GM12878 (cell line): ENCODE measurements at regions not wholly inside any gene's neighbourhood (a gene's known extent, or its start where the extent isn't known, plus 50 kb on each side); places are given as distances from the start of the nearest gene placed in this dataset.

Experiments used
- ATAC-seq: fragments of 200-7000 bp; cut with Tn5 transposase; 3 replicates; pipeline ENCODE4 v1.9.1; 2020; ENCODE audit warnings: mild to moderate bottlenecking, moderate library complexity
- BruUV-seq: library from RNA; stranded (reverse); fragments of 400-500 nt; replicated peaks from 2 replicates; lab custom pipeline; 2021; lab: Mats Ljungman, UMichigan
- CTCF ChIA-PET: fragments of 300-600 bp; sonication (Branson Sonifier 250); formaldehyde crosslinking; extraction: SDS; loops from one replicate; lab custom pipeline; 2021; ENCODE audit warnings: inconsistent platforms; lab: Yijun Ruan, JAX
- POLR2A ChIA-PET: fragments of 350-600 bp; formaldehyde crosslinking; extraction: SDS; loops from one replicate; lab custom pipeline; 2021; ENCODE audit warnings: inconsistent platforms; lab: Charles Lee
- RAD21 ChIA-PET: fragments of 300-600 bp; sonication (Branson Sonifier 250); formaldehyde crosslinking; loops from one replicate; lab custom pipeline; 2023; ENCODE audit warnings: antibody characterized with exemption; ENCODE audit not compliant: unreplicated experiment; lab: Charles Lee
- SMC1A ChIA-PET: fragments of 300-600 bp; sonication (Branson Sonifier 250); formaldehyde crosslinking; loops from one replicate; lab custom pipeline; 2023; ENCODE audit not compliant: unreplicated experiment, uncharacterized antibody; lab: Charles Lee
- DNase-seq: peaks from one replicate; pipeline ENCODE4 v3.0.0-alpha.2; 2011; ENCODE audit warnings: low read depth, low spot score
- FAIRE-seq: peaks from 3 replicates; lab custom pipeline; 2011; peaks lifted over from hg19 to GRCh38; lab: Jason Lieb, UNC
- H2AFZ ChIP-seq: 2 replicates; pipeline ENCODE4 v1.6.0; 2011; ENCODE audit warnings: low read depth, low read length, control low read depth; ENCODE audit not compliant: control insufficient read depth
- H3K27ac ChIP-seq: 2 replicates; pipeline ENCODE4 v1.5.1; 2011; ENCODE audit warnings: control low read depth; ENCODE audit not compliant: control insufficient read depth, insufficient read depth
- H3K27me3 ChIP-seq, 2 experiments: replicated peaks in 1 of 2; 2 replicates each; pipeline versions ENCODE4 v1.6.0 to v1.6.1; 2011; ENCODE audit warnings: low read length in 1 of 2; ENCODE audit not compliant: control insufficient read depth in 2 of 2, insufficient read depth in 2 of 2
- H3K36me3 ChIP-seq, 2 experiments: 2 replicates each; pipeline ENCODE4 v1.5.1; 2011; ENCODE audit warnings: low read length in 1 of 2; ENCODE audit not compliant: control insufficient read depth in 2 of 2, insufficient read depth in 2 of 2
- H3K4me1 ChIP-seq: 2 replicates; pipeline ENCODE4 v1.6.1; 2011; ENCODE audit warnings: mild to moderate bottlenecking, low read length, moderate library complexity, mixed read lengths; ENCODE audit not compliant: control insufficient read depth, insufficient read depth
- H3K4me2 ChIP-seq: 2 replicates; pipeline ENCODE4 v1.6.0; 2011; ENCODE audit warnings: control low read depth; ENCODE audit not compliant: control insufficient read depth, insufficient read depth
- H3K4me3 ChIP-seq: fragments of 200-600 bp; sonication (generic); 2 replicates; pipeline ENCODE4 v1.5.1; 2016
- H3K79me2 ChIP-seq: 2 replicates; pipeline ENCODE4 v1.6.0; 2011; ENCODE audit warnings: low read length; ENCODE audit not compliant: control insufficient read depth, insufficient read depth
- H3K9ac ChIP-seq: 2 replicates; pipeline ENCODE4 v1.8.0; 2011; ENCODE audit warnings: low read length, control low read depth, mixed read lengths; ENCODE audit not compliant: control insufficient read depth, insufficient read depth
- H3K9me3 ChIP-seq: replicated peaks from 3 replicates; pipeline ENCODE4 v1.5.1; 2011; ENCODE audit warnings: mild to moderate bottlenecking, low read length; ENCODE audit not compliant: control insufficient read depth, insufficient read depth
- H4K20me1 ChIP-seq: 2 replicates; pipeline ENCODE4 v1.6.0; 2011; ENCODE audit not compliant: control insufficient read depth, insufficient read depth
- CBX3 ChIP-seq: fragments of 200-600 bp; sonication (generic); IDR thresholded peaks from 2 replicates; pipeline ENCODE4 v1.6.1; 2016; ENCODE audit warnings: low read depth, borderline replicate concordance
- CREM ChIP-seq: IDR thresholded peaks from 2 replicates; pipeline ENCODE4 v1.6.1; 2014; ENCODE audit warnings: antibody characterized with exemption, low read depth
- GATAD2B ChIP-seq: fragments of 450-650 bp; conservative IDR thresholded peaks from 2 replicates; pipeline ENCODE4 v1.6.1; 2017; ENCODE audit warnings: low read depth, mild to moderate bottlenecking, moderate library complexity
- RAD21 ChIP-seq: IDR thresholded peaks from 2 replicates; pipeline ENCODE4 v1.6.1; 2011; ENCODE audit warnings: mild to moderate bottlenecking, low read depth, low read length, moderate library complexity; ENCODE audit not compliant: insufficient read depth
- SMC3 ChIP-seq: IDR thresholded peaks from 2 replicates; pipeline ENCODE4 v1.6.1; 2011; ENCODE audit warnings: low read length, improper control_type of control experiment, borderline replicate concordance
- ZNF217 ChIP-seq: fragments of 450-650 bp; IDR thresholded peaks from 2 replicates; pipeline ENCODE4 v1.6.1; 2017; ENCODE audit warnings: antibody characterized with exemption, mild to moderate bottlenecking
- WGBS: methylation state at CpG from one replicate; pipeline ENCODE4 v1.1.6; 2016; ENCODE audit warnings: low lambda C conversion rate; ENCODE audit not compliant: insufficient replicate concordance, insufficient coverage; ENCODE audit errors: missing lambda C conversion rate; 5-methylcytosine and 5-hydroxymethylcytosine counted together
- in situ Hi-C: fragments of 300-500 bp; cut with MboI; formaldehyde crosslinking; loops from 9 replicates; pipeline ENCODE4 v1.14.3; 2018; ENCODE audit warnings: mixed read lengths
- intact Hi-C: fragments of 100-400 bp; cut with micrococcal nuclease; formaldehyde crosslinking; loops from one replicate; pipeline ENCODE4 v1.14.2; 2022; ENCODE audit not compliant: unreplicated experiment
- TF ChIP-seq, protein P1 (sequence below): fragments of 450-650 bp; IDR thresholded peaks from 2 replicates; pipeline ENCODE4 v1.6.1; 2017; ENCODE audit warnings: mild to moderate bottlenecking, moderate library complexity

DNA sequence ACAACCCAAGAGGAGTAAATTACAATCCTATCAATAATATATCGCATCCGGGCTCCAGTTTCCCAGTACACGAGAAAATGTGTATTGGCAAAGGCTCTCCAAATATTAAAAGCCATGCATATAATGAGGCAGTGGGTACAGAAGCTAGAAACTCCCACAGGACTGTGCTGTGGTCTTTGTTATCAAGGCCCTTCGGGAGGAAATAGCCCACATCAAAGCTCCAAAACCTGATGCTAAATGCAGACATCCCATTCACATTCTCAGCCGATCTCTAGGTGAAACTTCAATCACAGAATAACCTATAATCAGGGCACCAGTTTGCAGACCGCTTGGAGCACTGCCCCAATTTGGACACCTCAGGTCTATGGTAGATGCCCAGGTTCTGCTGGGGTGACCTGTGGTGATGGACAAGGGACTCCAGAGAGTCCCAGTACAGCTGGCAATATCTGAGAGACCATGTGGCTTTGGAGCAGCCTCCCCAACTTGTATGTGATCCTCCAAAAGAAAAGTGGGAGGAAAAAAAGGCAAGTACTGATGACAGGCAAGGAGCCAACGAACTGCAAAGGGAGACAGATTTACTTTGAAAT is 148.8 kb upstream of the CAMK1G start:
- no peak overlapping the region for H3K9ac ChIP-seq
- H3K4me3 ChIP-seq, result no peak overlapping the region
- 2% methylated on average over 7 of the region's 7 CpGs for WGBS
- FAIRE-seq, result no peak
- no peaks in the 10 kb centered on the region for H3K79me2 ChIP-seq
- RAD21 ChIA-PET, result interaction anchor here (1.1 kb wide), 1 partner anchor 30 kb away, joined by 3 read pairs; no protein-coding TSS in a partner anchor
- H3K27me3 ChIP-seq, result peaks cover 0 to 2% of the 10 kb centered on the region in 2 experiments; a peak in 2 of 4 replicates
- no TSS peak for BruUV-seq
- CTCF ChIA-PET, result interaction anchor here (0.7 to 1.8 kb wide), 9 partner anchors 13 to 272 kb away, joined by 3 to 9 read pairs (median 3); no protein-coding TSS in a partner anchor
- no peak overlapping the region for H2AFZ ChIP-seq
- no peak for ATAC-seq
- H3K4me2 ChIP-seq, result no peak overlapping the region
- H3K36me3 ChIP-seq, result no peaks in the 10 kb centered on the region
- POLR2A ChIA-PET, result no interaction called here
- in situ Hi-C loops, result no loop called here
- H3K27ac ChIP-seq, result no peak overlapping the region
- intact Hi-C loops, result no loop called here
- SMC1A ChIA-PET, result interaction anchor here (0.9 to 1.3 kb wide), 3 partner anchors 10 to 80 kb away, joined by 3 to 4 read pairs (median 3); no protein-coding TSS in a partner anchor
- TF ChIP-seq GATAD2B (no peak), ZNF217 (no peak), CBX3 (no peak)
- no peak for DNase-seq
- no peaks in the 10 kb centered on the region for H3K4me1 ChIP-seq
- H3K9me3 ChIP-seq, result no peaks in the 10 kb centered on the region; the same call in 2 of the 3 replicates
- H4K20me1 ChIP-seq, result no peaks in the 10 kb centered on the region

DNA sequence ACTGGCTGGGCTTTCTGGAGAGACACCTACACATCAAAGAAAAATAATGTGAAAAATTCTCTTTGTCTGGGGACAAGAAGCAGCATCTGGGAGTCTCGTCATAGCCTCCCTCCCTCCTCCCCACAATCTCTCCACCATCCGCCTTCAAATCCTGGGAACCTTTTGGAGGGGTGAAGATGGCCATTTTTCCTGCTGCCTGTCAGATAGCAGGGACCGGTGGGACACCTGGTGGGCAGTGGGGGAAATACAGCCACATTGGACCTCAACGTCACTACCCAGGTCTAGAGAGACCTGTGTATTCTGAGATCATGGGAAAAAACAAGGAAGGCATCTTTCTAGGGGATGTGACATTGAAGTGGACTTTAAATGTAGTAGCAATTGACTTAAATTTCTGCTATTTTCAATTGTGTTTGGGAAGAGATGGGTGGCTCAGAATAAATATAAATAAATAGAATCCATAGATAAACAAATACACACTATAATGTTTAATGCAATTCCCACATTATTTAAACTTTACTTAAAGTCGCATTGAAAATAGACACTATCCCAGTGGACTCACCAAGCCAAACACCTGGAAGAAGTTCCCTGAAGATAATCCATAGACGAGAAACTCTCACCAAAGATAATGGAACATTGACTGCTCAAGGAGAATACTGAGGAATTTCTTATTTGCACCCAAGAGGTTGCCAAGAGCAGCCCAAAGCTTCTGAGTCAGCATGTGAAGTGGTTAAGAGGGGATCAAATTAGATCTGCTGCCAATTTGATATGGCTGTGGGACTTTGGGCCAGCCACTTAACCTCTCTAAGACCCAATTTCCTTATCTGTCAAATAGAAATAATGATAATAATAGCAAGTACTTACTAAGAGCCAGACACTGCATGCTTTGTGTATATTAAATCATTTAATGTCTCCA is 147.6 kb upstream of the CAMK1G start:
- in situ Hi-C loops (no loop called here), intact Hi-C loops (no loop called here)
- ATAC-seq, result peak; percentile 91
- H3K27me3 ChIP-seq, result peaks cover 0 to 2% of the 10 kb centered on the region in 2 experiments; a peak in 2 of 4 replicates
- H3K9me3 ChIP-seq, result no peaks in the 10 kb centered on the region; the same call in 2 of the 3 replicates
- H4K20me1 ChIP-seq, result no peaks in the 10 kb centered on the region
- WGBS, result 7% methylated on average over 6 of the region's 6 CpGs
- ChIA-PET RAD21 (interaction anchor here (1.1 to 1.3 kb wide), 2 partner anchors 32 to 233 kb away, joined by 3 to 4 read pairs; no protein-coding TSS in a partner anchor), POLR2A (no interaction called here), SMC1A (interaction anchor here (0.9 to 1.3 kb wide), 3 partner anchors 11 to 81 kb away, joined by 3 to 4 read pairs (median 3); no protein-coding TSS in a partner anchor), CTCF (interaction anchor here (0.7 to 1.8 kb wide), 7 partner anchors 14 to 233 kb away, joined by 3 to 9 read pairs (median 3); no protein-coding TSS in a partner anchor)
- no peaks in the 10 kb centered on the region for H3K4me1 ChIP-seq
- FAIRE-seq, result no peak
- H2AFZ ChIP-seq, result no peak overlapping the region
- no peak overlapping the region for H3K9ac ChIP-seq
- no peak for DNase-seq
- H3K4me2 ChIP-seq, result no peak overlapping the region
- H3K4me3 ChIP-seq, result no peak overlapping the region
- no peaks in the 10 kb centered on the region for H3K79me2 ChIP-seq
- H3K27ac ChIP-seq, result no peak overlapping the region
- H3K36me3 ChIP-seq, result no peaks in the 10 kb centered on the region
- no TSS peak for BruUV-seq
- 0 out of 2 replicates have a peak, but pooled peaks have one; percentile 11 for TF ChIP-seq CREM
- TF ChIP-seq SMC3, result no peak; the same call in 1 of the 2 replicates
- TF ChIP-seq, protein P1, sequence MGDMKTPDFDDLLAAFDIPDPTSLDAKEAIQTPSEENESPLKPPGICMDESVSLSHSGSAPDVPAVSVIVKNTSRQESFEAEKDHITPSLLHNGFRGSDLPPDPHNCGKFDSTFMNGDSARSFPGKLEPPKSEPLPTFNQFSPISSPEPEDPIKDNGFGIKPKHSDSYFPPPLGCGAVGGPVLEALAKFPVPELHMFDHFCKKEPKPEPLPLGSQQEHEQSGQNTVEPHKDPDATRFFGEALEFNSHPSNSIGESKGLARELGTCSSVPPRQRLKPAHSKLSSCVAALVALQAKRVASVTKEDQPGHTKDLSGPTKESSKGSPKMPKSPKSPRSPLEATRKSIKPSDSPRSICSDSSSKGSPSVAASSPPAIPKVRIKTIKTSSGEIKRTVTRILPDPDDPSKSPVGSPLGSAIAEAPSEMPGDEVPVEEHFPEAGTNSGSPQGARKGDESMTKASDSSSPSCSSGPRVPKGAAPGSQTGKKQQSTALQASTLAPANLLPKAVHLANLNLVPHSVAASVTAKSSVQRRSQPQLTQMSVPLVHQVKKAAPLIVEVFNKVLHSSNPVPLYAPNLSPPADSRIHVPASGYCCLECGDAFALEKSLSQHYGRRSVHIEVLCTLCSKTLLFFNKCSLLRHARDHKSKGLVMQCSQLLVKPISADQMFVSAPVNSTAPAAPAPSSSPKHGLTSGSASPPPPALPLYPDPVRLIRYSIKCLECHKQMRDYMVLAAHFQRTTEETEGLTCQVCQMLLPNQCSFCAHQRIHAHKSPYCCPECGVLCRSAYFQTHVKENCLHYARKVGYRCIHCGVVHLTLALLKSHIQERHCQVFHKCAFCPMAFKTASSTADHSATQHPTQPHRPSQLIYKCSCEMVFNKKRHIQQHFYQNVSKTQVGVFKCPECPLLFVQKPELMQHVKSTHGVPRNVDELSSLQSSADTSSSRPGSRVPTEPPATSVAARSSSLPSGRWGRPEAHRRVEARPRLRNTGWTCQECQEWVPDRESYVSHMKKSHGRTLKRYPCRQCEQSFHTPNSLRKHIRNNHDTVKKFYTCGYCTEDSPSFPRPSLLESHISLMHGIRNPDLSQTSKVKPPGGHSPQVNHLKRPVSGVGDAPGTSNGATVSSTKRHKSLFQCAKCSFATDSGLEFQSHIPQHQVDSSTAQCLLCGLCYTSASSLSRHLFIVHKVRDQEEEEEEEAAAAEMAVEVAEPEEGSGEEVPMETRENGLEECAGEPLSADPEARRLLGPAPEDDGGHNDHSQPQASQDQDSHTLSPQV, result no peak
- TF ChIP-seq RAD21, result peak; percentile 40
